HL-60 (cell line): ENCODE measurements at regions not wholly inside any gene's neighbourhood (a gene's known extent, or its start where the extent isn't known, plus 50 kb on each side); places are given as distances from the start of the nearest gene placed in this dataset.

Experiments
- GABPA ChIP-seq: IDR thresholded peaks from 2 replicates; pipeline ENCODE4 v1.6.1; 2012; ENCODE audit warnings: low read depth
- POLR2AphosphoS5 ChIP-seq: IDR thresholded peaks from 2 replicates; pipeline ENCODE4 v1.6.1; 2012; ENCODE audit warnings: low read depth
- SPI1 ChIP-seq: IDR thresholded peaks from 2 replicates; pipeline ENCODE4 v1.6.1; 2012; ENCODE audit warnings: low read depth, mild to moderate bottlenecking, borderline replicate concordance
- TF ChIP-seq, protein P1 (sequence below): IDR thresholded peaks from one replicate; pipeline ENCODE4 v1.5.1; 2011; ENCODE audit warnings: low read length, control low read depth, inconsistent platforms; ENCODE audit not compliant: insufficient read depth
- TF ChIP-seq, protein P2 (sequence below): IDR thresholded peaks from 2 replicates; pipeline ENCODE4 v1.6.1; 2012; ENCODE audit warnings: low read depth; ENCODE audit not compliant: insufficient replicate concordance

DNA sequence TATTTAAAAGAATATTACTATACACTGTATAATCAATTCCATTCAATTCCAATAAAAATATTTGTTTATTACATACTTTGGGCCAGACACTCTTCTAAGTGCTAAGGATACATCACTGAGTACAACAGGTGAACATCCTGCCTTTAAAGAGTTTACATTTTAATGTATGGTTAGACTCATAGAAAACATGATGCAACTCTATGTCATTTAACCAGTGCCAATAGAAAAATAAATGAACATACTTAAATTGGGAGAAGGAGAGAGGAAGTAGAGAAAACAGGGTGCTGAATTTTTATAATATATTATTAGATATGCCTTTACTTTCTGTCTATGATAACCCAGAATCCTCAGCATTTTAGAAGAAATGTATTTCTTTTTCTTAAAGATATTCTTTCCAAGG, 119.2 kb downstream of the TSEN15 start:
- TF ChIP-seq, protein P1, sequence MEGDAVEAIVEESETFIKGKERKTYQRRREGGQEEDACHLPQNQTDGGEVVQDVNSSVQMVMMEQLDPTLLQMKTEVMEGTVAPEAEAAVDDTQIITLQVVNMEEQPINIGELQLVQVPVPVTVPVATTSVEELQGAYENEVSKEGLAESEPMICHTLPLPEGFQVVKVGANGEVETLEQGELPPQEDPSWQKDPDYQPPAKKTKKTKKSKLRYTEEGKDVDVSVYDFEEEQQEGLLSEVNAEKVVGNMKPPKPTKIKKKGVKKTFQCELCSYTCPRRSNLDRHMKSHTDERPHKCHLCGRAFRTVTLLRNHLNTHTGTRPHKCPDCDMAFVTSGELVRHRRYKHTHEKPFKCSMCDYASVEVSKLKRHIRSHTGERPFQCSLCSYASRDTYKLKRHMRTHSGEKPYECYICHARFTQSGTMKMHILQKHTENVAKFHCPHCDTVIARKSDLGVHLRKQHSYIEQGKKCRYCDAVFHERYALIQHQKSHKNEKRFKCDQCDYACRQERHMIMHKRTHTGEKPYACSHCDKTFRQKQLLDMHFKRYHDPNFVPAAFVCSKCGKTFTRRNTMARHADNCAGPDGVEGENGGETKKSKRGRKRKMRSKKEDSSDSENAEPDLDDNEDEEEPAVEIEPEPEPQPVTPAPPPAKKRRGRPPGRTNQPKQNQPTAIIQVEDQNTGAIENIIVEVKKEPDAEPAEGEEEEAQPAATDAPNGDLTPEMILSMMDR = no peak
- no peak for TF ChIP-seq SPI1
- no peak for TF ChIP-seq POLR2AphosphoS5
- no peak for TF ChIP-seq GABPA
- TF ChIP-seq, protein P2, sequence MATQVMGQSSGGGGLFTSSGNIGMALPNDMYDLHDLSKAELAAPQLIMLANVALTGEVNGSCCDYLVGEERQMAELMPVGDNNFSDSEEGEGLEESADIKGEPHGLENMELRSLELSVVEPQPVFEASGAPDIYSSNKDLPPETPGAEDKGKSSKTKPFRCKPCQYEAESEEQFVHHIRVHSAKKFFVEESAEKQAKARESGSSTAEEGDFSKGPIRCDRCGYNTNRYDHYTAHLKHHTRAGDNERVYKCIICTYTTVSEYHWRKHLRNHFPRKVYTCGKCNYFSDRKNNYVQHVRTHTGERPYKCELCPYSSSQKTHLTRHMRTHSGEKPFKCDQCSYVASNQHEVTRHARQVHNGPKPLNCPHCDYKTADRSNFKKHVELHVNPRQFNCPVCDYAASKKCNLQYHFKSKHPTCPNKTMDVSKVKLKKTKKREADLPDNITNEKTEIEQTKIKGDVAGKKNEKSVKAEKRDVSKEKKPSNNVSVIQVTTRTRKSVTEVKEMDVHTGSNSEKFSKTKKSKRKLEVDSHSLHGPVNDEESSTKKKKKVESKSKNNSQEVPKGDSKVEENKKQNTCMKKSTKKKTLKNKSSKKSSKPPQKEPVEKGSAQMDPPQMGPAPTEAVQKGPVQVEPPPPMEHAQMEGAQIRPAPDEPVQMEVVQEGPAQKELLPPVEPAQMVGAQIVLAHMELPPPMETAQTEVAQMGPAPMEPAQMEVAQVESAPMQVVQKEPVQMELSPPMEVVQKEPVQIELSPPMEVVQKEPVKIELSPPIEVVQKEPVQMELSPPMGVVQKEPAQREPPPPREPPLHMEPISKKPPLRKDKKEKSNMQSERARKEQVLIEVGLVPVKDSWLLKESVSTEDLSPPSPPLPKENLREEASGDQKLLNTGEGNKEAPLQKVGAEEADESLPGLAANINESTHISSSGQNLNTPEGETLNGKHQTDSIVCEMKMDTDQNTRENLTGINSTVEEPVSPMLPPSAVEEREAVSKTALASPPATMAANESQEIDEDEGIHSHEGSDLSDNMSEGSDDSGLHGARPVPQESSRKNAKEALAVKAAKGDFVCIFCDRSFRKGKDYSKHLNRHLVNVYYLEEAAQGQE = no peak
